ENCODE measurements at regions not wholly inside any gene's neighbourhood (a gene's known extent, or its start where the extent isn't known, plus 50 kb on each side); places are given as distances from the start of the nearest gene placed in this dataset.

GRCh38 chr18:27715751-27716150 lies 461.2 kb downstream of the CDH2 start:
- TF ChIP-seq EZH2 (IDR thresholded peaks at IDR 0.05) (no peak), SIN3A (IDR thresholded peaks at IDR 0.05; ENCODE audit: low read depth) (no peak), POLR2AphosphoS5 (IDR thresholded peaks at IDR 0.05; ENCODE audit: low read depth, low read length) (no peak), ZBTB33 (IDR thresholded peaks at IDR 0.05; ENCODE audit: extremely low read depth, insufficient replicate concordance, low read length) (no peak), SRF (IDR thresholded peaks at IDR 0.05; ENCODE audit: low read depth) (no peak)
- TF ChIP-seq, protein P1, sequence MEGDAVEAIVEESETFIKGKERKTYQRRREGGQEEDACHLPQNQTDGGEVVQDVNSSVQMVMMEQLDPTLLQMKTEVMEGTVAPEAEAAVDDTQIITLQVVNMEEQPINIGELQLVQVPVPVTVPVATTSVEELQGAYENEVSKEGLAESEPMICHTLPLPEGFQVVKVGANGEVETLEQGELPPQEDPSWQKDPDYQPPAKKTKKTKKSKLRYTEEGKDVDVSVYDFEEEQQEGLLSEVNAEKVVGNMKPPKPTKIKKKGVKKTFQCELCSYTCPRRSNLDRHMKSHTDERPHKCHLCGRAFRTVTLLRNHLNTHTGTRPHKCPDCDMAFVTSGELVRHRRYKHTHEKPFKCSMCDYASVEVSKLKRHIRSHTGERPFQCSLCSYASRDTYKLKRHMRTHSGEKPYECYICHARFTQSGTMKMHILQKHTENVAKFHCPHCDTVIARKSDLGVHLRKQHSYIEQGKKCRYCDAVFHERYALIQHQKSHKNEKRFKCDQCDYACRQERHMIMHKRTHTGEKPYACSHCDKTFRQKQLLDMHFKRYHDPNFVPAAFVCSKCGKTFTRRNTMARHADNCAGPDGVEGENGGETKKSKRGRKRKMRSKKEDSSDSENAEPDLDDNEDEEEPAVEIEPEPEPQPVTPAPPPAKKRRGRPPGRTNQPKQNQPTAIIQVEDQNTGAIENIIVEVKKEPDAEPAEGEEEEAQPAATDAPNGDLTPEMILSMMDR (IDR thresholded peaks at IDR 0.05 in 2 of 3, conservative IDR thresholded peaks at IDR 0.05 in 1 of 3; ENCODE audit: borderline replicate concordance in 1 of 3, insufficient read depth in 1 of 3, low read depth in 2 of 3, low read length in 2 of 3), result no peak

Data from HCT116 (cell line).